ENCODE measurements at regions not wholly inside any gene's neighbourhood (a gene's known extent, or its start where the extent isn't known, plus 50 kb on each side); places are given as distances from the start of the nearest gene placed in this dataset.

- Histone ChIP-seq H3K4me3 (no peak overlapping the region), H3F3A (replicated peaks; ENCODE audit: low read depth) (no peaks in the 10 kb centered on the region), H4K20me1 (replicated peaks; ENCODE audit: insufficient read depth) (no peaks in the 10 kb centered on the region), H3K79me2 (replicated peaks; ENCODE audit: insufficient read depth) (no peaks in the 10 kb centered on the region), H3K36me3 (ENCODE audit: insufficient read depth) (peaks cover 6% of the 10 kb centered on the region; the same call in 1 of the 2 replicates), H3K27ac (ENCODE audit: low read depth) (no peak overlapping the region), H3K4me1 (ENCODE audit: insufficient read depth) (no peaks in the 10 kb centered on the region), H3K27me3 (ENCODE audit: insufficient read depth) (no peaks in the 10 kb centered on the region), H3K4me2 (no peak overlapping the region), H2AFZ (no peak overlapping the region), H3K9me2 (ENCODE audit: insufficient read depth) (no peaks in the 10 kb centered on the region)
- Mint-ChIP-seq H3K9me3 (peaks cover 11% of the 10 kb centered on the region; the same call in 1 of the 3 replicates), H3K36me3 (ENCODE audit: low read depth) (peaks cover 4% of the 10 kb centered on the region; the same call in 1 of the 3 replicates), H3K4me1 (no peaks in the 10 kb centered on the region), H3K4me3 (no peak overlapping the region), H3K27ac (no peak overlapping the region), H3K27me3 (ENCODE audit: insufficient read depth, low read depth, poor library complexity) (no peaks in the 10 kb centered on the region)
- TF ChIP-seq REST (IDR thresholded peaks at IDR 0.05; ENCODE audit: unreplicated experiment) = no peak
- no peak for TF ChIP-seq STAT1 (IDR thresholded peaks at IDR 0.05; ENCODE audit: unreplicated experiment)
- no peak for TF ChIP-seq EZH2phosphoT487 (IDR thresholded peaks at IDR 0.05; ENCODE audit: unreplicated experiment)
- TF ChIP-seq ZNF462 (CRISPR knock-in tag; IDR thresholded peaks at IDR 0.05) = no peak
- no peak for TF ChIP-seq ZNF331 (CRISPR knock-in tag; IDR thresholded peaks at IDR 0.05; ENCODE audit: low read depth)
- TF ChIP-seq, protein P1, sequence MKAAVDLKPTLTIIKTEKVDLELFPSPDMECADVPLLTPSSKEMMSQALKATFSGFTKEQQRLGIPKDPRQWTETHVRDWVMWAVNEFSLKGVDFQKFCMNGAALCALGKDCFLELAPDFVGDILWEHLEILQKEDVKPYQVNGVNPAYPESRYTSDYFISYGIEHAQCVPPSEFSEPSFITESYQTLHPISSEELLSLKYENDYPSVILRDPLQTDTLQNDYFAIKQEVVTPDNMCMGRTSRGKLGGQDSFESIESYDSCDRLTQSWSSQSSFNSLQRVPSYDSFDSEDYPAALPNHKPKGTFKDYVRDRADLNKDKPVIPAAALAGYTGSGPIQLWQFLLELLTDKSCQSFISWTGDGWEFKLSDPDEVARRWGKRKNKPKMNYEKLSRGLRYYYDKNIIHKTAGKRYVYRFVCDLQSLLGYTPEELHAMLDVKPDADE (IDR thresholded peaks at IDR 0.05) = no peak
- no peak for TF ChIP-seq POLR2AphosphoS5 (IDR thresholded peaks at IDR 0.05; ENCODE audit: low read depth)
- no peak for TF ChIP-seq NANOG (IDR thresholded peaks at IDR 0.05; ENCODE audit: borderline replicate concordance)
- TF ChIP-seq CREB1 (CRISPR knock-in tag; IDR thresholded peaks at IDR 0.05; ENCODE audit: low read depth) = no peak
- no peak for TF ChIP-seq EZH2 (IDR thresholded peaks at IDR 0.05; ENCODE audit: low read depth, unreplicated experiment)
- TF ChIP-seq ZNF114 (CRISPR knock-in tag; IDR thresholded peaks at IDR 0.05) = no peak
- no peak for TF ChIP-seq JUNB (IDR thresholded peaks at IDR 0.05; ENCODE audit: unreplicated experiment)
- no peak for TF ChIP-seq CTCF (conservative IDR thresholded peaks at IDR 0.05; ENCODE audit: low read depth in 2 of 2)
- no peak for DNase-seq (ENCODE audit: low spot score)
- ATAC-seq = no peak
Observed at GRCh38 chr5:30638899-30639298, 554.6 kb upstream of the CDH6 start.

All from GM23338 (cell line).